GM18498 (cell line): ENCODE measurements at regions not wholly inside any gene's neighbourhood (a gene's known extent, or its start where the extent isn't known, plus 50 kb on each side); places are given as distances from the start of the nearest gene placed in this dataset.
"Not testable (repeated sequence)": the region's sequence is repeated elsewhere in the genome, so short reads cannot be mapped to it uniquely, and the experiment has no call there.

Experiments
- ATAC-seq: cut with Tn5 transposase; IDR thresholded peaks from one replicate; pipeline ENCODE4 v1.9.1; 2021; ENCODE audit warnings: mild to moderate bottlenecking, moderate library complexity; ENCODE audit not compliant: unreplicated experiment

DNA sequence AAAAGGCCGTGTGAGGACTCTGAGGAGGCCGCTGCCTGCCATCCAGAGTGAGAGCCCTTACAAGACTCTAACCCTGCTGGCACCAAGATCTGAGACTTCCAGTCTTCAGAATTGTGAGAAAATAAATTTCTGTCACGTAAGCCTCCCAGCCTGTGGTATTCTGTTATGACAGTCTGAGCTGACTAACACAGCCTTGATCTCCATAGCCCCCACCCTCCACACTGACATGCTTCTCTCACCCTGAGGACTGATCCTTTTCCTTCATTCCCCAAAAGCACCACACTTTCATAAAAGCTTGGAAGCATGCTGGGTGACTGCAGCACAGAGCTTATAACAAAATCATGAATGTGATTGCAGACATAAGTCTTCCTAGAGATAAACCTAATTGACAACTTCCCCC is 1059.8 kb downstream of the UQCRFS1 start:
- ATAC-seq: no peak

DNA sequence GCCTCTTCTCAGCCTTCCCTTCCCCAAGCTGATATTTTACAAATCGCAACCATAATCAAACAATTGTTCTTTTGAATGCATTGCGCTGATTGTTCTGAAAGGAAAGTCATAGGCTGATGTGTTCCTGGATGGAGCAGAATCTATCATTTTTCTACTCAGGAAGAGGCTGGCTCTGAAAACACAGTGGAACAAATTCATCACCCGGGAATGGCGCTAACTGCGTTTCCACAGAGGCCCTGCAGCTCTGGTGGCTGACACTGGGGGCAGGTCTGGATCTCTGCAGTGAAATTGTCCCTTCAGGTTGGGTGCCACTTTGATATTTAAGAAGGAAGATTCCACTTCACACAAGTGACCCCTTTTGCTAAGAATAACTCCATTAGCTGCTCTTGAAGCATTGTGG is 1060.8 kb downstream of the UQCRFS1 start:
- ATAC-seq: no peak

DNA sequence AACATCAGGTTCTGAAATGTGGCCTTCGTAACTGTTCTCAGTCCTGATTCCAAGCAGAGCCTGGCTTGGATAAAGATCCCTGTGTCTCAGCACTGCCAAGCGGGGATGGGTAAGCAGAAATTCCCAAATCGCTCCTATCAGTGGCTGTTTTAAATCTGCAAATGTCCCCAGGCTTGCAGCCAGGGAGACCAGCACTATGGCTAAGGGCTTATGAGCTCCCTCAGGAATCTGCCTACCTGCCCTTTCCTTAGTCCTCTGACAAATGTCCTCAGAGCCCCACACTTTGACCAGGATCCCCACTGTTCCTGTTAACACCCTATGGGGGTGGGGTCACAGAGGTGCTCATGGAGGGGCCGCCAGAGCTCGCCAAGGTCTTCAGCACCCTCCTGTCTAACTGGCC is 1062.8 kb downstream of the UQCRFS1 start:
- ATAC-seq: no peak

DNA sequence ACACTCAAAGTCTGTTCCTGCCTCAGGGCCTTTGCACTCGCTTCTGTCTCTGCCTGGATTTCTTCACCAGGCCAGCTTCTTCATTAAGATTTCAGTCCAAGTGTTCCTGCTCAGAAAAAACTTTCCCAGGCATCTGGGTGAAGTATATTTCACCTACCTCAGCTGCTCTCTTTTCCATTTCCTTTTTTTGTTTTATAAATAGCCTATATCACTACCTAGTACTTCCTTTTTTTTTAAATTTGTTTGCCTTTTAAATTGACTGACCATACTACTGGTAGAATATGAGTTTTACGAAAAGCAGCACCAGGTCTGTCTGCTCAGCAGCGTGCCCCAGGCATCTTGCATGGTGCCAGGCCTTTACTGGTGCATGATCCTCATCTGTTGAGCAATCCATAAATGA is 1064.4 kb downstream of the UQCRFS1 start:
- no peak for ATAC-seq

DNA sequence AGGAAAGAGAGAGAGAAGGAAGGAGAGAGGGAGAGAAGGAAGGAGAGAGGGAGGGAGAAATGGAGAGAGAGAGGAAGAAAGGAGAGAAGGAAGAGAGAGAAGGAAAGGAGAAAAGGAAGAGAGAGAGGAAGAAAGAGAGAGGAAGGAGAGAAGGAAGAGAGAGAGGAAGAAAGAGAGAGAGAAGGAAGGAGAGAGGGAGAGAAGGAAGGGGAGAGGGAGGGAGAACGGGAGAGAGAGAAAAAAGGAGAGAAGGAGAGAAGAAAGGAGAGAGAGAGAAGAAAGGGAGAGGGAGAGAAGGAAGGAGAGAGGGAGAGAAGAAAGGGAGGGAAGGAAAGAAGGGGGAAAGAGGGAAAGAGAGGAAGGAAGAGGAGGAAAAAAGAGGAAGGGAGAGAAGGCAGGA is 1070.7 kb downstream of the UQCRFS1 start:
- no peak for ATAC-seq

DNA sequence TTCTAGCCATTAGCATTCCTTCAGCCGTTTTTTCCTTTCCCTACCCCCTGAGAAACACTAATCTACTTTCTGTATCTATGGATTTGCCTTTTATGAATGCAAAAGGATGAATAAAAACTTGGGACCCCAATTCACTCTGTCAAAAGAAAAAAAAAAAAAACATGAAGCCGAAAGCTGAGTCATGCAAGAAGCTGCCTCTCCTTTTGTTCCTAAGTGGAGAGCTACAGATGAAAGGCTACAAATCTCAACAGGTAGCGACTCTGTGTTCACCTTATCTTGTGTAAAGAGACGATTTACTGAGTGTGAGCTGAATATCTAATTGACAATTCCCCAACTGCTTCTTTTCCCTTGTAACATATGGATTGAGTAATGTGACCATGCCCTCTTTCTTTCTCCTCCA is 1072.8 kb downstream of the UQCRFS1 start:
- ATAC-seq: no peak

DNA sequence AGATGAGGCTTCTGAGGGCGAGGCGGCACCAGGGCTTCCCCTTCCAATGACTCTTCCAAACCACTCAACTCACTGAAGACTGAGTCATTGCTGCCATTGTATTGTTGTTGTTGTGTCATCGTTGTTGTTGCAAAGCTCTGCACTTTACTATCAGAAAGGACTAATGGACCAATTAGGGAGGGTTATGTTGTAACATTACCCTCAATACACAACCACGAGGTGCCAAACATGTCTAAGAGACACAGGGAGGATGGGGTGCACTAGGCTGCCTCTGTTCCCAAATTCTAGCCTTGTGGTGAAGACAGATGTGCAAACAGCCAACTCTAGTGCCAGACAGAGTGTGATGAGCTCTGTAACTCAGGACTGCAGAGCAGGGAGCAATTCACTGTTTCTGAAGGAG is 1075.2 kb downstream of the UQCRFS1 start:
- no peak for ATAC-seq

DNA sequence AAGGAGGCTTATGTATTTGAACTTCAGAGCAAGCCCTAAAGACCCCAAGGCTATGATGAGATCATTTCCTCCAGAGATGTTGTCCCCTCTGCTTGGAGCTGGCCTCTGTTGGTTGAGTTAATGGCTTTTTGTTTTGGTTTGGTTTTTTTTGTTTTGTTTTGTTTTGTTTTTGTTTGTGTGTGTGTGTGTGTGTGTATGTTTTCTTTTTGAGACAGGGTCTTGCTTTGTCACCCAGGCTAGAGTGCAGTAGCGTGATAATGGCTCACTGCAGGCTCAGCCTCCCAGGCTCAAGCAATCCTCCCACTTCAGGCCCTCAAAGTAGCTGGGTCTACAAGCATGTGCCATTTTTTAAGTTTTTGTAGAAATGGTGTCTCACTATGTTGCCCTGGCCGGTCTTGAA is 1076.2 kb downstream of the UQCRFS1 start:
- no peak for ATAC-seq

DNA sequence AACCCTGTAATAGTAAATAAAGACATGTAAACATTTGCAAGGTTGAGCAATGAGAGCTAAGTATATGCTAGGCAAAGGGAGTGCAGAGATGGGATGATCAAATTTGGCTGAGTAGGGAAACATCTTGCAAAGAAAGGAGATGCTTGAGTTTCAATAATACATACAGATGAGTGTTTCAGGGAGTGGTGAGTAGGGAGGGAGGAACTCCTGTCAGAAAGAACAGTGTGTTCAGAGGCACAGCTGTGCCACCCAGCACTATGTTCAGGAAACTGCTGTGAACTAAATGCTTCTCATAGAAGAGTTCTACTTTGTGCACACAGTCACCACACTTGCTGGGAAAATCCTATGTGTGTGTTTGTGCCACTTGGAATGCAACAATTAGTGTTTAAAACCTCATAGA is 1077.1 kb downstream of the UQCRFS1 start:
- ATAC-seq: no peak

DNA sequence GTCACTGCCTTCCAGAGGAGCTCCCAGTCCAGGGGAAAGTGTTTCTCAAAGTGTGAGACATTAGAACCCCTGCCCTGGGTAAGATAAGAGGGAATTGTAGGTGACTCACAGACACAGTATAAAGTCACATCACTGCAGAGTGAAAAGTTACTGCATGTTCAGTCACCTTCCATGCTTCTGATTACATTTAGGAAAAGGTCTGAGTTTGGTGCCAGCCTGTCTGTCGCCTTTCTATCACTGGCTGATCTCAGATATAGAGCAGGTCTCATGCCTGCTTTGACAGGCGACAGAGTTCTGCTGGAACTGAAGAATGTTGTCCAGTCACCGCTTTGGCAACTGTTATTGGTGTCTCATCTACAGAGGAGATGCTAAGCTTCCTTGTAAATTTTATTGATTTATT is 1078.6 kb downstream of the UQCRFS1 start:
- ATAC-seq: no peak

DNA sequence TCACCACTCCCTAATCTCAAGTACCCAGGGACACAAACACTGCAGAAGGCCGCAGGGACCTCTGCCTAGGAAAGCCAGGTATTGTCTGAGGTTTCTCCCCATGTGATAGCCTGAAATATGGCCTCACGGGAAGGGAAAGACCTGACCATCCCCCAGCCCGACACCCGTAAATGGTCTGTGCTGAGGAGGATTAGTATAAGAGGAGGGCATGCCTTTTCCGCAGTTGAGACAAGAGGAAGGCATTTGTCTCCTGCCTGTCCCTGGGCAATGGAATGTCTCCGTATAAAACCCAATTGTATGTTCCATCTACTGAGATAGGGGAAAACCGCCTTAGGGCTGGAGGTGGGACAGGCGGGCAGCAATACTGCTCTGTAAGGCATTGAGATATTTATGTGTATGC is 1082.1 kb downstream of the UQCRFS1 start:
- ATAC-seq: not testable (repeated sequence)

DNA sequence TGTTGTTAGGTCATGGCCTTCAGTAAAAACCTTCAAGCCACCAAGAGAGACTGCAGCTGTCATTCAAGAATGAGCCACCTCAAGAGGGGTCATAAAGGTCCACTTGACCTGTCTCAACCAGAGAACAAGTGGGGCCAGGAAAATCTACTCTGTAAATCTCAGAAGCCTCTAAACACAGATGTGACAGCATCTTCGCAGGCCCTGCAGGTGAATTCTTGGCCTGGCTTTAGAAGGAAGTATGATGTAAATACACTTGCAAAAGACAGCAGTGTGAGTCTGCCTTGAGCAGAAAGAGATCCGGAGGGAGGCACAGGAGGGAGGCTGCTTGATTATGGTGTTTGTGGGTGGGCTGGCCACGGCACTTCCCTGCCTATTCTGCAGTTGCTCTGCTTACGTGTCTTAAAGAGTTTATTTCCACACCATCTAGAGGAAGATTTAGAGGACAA is 1082.9 kb downstream of the UQCRFS1 start:
- no peak for ATAC-seq

DNA sequence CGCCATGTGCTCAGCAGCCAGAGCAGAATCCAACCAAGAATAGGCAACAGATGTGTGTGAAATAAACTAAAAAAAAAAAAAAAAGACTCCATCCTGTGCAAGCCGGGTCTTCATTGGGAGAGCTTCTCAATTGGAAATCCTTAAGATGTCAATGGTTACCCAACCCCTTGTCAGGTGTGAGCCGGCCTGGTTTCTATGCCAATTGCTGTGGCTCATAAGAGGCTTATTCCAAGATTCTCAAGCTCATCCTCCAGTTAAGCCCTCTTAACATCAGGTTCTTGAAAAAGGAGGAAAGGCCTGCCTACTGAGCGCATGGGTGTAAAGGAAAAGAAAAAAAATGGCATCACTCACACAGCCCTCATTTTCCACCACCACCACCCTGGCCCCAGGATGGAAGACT is 1084.6 kb downstream of the UQCRFS1 start:
- no peak for ATAC-seq

DNA sequence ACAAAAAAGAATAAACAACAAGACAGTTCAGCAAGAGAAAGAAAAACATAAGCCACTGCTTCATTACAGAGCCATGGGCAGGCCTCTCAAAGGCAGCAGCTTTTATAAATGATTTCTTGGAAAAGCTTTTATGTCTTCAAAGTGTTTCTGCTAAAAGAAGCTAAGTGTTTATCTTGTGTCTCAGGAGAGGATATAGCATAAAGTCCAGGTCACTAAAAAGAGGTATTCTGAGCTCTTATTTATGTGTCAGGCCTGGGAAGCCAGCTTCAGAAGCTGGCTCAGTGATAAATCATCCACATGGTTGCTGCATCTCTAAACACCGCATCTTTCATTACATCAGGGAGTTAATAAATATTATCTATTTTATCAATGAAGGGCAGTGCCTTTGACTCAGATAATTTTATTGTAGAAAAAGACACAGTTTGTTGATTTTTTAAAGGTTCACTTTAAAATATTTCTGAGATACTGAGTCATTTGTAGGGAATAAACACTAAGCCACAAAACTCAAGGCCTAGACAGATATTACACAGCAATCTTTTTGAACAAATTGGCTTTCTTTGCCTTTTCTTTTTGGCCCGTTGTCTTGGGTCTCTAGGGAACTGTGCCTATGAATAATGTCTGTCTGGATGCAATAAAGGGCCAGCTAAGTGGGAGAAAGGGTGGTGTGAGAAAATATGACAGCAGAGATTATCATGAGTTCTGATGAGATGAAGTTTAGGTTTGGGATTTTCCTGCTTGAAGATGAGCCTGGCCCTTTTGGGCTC is 1086.6 kb downstream of the UQCRFS1 start:
- ATAC-seq: no peak

DNA sequence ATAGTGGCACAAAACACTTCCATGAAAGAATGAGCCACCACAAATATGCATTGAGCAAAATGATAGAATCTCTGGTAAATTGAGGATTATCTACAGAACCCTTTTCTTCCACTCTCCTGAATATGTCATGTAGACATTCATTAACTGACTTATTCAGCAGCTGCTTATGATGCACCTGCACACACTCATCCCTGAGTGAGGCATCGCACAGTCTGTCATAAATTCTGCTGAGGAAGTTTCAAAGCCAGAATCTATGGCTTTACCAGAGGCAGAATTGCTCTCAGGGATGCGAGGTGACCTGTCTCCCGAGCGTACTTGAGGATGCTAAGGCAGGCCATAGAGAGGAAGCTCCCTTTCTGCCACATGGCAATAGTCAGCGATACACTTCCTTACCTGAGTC is 1090.2 kb downstream of the UQCRFS1 start:
- ATAC-seq: no peak

DNA sequence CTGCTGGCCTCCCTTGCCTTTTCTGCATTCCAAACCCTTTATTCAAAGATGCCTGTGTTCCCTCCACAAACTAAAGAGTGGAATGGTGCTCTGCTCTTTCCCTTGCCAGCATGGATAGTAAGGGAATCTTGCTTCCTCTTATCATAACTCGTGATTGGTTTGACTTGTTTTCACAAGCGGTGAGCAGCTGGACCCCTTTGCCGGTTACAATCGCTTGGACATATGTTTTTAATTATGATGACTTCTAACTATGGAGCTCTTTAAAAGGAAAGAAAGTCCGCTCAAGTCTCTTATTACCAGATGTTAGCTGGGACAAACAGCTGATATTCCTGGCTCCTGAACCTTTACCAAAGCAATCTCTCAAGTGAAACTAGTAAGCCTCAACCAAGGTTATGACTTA is 1094.7 kb downstream of the UQCRFS1 start:
- no peak for ATAC-seq

DNA sequence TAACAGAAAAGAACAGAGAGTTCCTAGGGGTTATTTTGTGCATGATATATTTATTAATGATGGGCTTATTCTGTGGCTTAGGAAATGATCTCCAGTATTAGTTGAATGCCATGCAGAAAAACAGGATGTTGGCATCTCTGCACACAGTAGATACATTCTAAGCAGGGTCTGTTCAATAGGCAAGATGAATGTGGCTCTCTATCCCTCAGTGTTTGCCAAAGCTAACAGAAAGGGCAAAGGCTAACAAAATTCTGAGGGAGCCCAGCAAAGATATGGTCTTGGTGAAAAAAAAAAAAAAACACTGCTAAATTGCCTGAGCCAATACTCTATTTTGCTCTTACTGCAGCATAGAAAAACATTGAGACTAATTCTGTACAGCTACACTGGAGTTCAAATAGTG is 1095.8 kb downstream of the UQCRFS1 start:
- no peak for ATAC-seq

DNA sequence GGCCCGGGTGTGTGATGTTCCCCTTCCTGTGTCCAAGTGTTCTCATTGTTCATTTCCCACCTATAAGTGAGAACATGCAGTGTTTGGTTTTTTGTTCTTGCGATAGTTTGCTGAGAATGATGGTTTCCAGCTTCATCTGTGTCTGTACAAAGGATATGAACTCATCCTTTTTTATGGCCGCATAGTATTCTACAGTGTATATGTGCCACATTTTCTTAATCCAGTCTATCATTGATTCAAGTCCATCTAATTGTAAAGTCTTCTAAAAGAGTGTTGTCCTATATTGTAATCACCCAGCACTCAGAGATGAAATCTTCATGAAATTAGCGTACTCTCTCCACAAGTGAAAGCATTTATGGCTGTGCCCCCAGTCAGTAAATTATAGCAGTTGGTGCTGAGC is 1096.6 kb downstream of the UQCRFS1 start:
- not testable (repeated sequence) for ATAC-seq

DNA sequence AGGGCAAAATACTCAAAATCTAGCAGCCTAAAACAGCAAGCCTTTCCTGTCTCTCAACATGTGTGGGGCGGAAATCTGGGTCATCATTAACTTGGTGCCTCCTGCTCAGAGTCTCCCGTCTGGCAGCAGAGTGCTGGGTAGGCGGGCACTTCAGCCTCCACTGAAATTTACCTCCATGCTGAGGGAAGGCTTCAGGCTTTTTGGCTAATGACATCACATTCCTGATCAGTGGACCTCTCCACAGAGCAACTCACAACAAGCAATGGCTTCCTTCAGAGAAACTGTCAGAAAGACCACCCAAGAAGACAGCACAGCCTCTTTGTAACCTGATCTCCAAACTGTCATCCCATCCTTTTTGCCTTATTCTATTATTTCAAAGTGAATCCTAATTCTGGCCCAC is 1109.0 kb downstream of the UQCRFS1 start:
- ATAC-seq: no peak

DNA sequence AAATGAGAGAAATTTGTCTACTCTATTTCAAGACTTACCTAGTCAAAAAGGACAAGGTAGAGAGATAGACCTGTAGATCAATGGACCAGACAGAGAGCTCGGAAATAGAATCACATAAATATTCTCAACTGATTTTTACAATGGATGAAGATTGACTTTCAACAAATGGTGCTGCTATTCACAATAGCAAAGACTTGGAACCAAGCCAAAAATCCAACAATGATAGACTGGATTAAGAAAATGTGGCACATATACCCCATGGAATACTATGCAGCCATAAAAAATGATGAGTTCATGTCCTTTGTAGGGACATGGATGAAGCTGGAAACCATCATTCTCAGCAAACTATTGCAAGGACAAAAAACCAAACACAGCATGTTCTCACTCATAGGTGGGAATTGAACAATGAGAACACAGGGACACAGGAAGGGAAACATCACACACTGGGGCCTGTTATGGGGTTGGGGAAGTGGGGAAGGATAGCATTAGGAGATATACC is 1128.2 kb downstream of the UQCRFS1 start:
- not testable (repeated sequence) for ATAC-seq

DNA sequence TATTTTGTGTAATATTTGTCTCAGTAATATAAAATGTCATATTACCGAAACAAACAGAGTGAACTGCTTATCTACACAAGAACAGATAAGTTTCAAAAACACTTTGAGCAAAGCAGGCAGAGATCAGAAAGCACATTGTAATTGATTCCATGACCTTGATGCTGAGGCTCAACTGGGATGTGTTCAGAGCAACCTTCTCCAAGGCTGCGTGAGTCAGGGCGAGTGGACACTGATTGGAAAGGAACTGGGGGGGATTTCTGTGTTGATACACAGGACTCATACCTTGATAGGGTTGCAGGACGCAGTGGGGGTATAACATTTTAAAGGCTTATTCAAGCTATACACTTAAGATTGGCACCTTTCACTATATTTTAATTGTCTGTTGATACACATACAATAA is 1136.3 kb downstream of the UQCRFS1 start:
- ATAC-seq: no peak

DNA sequence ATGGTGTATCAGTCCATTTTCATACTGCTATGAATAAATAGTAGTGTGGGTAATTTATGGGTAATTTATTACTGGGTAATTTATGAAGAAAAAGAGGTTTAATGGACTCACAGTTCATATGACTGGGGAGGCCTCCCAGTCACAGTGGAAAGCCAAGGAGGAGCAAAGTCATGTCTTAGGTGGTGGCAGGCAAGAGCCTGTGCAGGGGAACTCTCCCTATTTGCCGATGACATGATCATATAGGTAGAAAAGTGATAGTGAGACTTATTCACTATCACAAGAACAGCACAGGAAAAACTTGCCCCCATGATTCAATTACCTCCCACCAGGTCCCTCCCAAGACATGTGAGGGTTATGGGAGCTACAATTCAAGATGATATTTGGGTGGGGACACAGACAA is 1137.7 kb downstream of the UQCRFS1 start:
- no peak for ATAC-seq

DNA sequence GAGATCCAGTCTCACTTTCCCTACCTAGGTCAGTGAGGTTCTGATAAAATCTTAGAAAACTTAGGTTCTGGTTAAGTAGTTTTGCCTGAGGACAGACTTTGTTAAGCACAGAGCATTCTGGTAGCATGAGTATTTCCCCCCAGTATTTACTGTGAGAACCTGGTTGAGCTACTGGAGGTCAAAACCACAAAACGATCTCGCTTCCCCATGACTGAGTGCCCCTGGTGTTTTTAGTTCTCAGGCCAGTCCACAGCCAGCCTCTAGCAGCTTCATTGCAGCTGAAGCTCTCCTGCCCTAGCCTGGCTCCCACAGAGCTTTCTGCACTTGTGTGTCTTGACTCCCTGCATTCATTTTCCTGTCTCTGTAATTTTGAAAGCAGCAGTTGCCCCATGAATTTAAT is 1138.2 kb downstream of the UQCRFS1 start:
- no peak for ATAC-seq
